Fibroblast of lung (primary cell): ENCODE measurements at regions not wholly inside any gene's neighbourhood (a gene's known extent, or its start where the extent isn't known, plus 50 kb on each side); places are given as distances from the start of the nearest gene placed in this dataset.

Experiments used
- EZH2 ChIP-seq: IDR thresholded peaks from 2 replicates; pipeline ENCODE4 v1.5.1; 2012; ENCODE audit warnings: low read length, control low read depth, mild to moderate bottlenecking; ENCODE audit errors: missing control alignments
- TF ChIP-seq, protein P1 (sequence below), 2 donors: IDR thresholded peaks in 1 of 2; conservative IDR thresholded peaks in 1 of 2; 1 replicate in 1 of 2; 2 replicates in 1 of 2; pipeline ENCODE4 v1.5.1; 2011 to 2012; ENCODE audit warnings: low read length in 2 of 2, control low read depth in 1 of 2, inconsistent platforms in 1 of 2, low read depth in 1 of 2, mild to moderate bottlenecking in 1 of 2

DNA sequence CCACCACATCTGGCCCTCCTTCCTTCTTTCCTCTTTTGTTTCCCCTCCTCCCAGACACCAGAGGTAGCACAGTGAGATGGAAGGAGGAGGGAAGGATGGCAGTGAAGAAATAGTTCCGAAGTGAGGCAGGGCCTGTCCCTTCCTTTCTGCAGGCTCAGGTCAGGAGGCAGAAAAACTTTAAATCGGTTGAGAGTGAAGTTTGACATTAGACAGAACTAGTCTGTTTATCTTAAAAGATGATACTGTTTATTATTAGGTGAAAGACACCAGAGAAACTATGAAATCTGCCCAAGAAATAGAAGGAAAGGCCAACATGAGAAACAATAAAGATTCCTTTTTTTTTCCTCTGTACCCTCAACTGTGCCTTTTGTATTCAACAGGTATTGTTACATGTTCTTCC is 670.3 kb downstream of the UTRN start:
- TF ChIP-seq, protein P1, sequence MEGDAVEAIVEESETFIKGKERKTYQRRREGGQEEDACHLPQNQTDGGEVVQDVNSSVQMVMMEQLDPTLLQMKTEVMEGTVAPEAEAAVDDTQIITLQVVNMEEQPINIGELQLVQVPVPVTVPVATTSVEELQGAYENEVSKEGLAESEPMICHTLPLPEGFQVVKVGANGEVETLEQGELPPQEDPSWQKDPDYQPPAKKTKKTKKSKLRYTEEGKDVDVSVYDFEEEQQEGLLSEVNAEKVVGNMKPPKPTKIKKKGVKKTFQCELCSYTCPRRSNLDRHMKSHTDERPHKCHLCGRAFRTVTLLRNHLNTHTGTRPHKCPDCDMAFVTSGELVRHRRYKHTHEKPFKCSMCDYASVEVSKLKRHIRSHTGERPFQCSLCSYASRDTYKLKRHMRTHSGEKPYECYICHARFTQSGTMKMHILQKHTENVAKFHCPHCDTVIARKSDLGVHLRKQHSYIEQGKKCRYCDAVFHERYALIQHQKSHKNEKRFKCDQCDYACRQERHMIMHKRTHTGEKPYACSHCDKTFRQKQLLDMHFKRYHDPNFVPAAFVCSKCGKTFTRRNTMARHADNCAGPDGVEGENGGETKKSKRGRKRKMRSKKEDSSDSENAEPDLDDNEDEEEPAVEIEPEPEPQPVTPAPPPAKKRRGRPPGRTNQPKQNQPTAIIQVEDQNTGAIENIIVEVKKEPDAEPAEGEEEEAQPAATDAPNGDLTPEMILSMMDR (conservative IDR thresholded peaks at IDR 0.05 in 1 of 2, IDR thresholded peaks at IDR 0.05 in 1 of 2; ENCODE audit: low read depth in 1 of 2, low read length in 2 of 2): no peak
- no peak for TF ChIP-seq EZH2
